WTC11 (cell line): ENCODE measurements at regions not wholly inside any gene's neighbourhood (a gene's known extent, or its start where the extent isn't known, plus 50 kb on each side); places are given as distances from the start of the nearest gene placed in this dataset.

Source experiments
- ATAC-seq: fragments of 200-7000 bp; cut with Tn5 transposase; 2 replicates; pipeline ENCODE4 v1.10.0; 2021; ENCODE audit warnings: mild to moderate bottlenecking, moderate library complexity
- CTCF ChIA-PET: fragments of 300-600 bp; sonication (Branson Sonifier 250); formaldehyde crosslinking; loops from one replicate; lab custom pipeline; 2021; ENCODE audit warnings: antibody characterized with exemption; lab: Charles Lee
- POLR2A ChIA-PET: fragments of 350-600 bp; sonication (Branson Sonifier 250); formaldehyde crosslinking; loops from one replicate; lab custom pipeline; 2021; ENCODE audit warnings: antibody characterized with exemption; lab: Charles Lee
- DNase-seq: peaks from one replicate; pipeline ENCODE4 v3.0.0; 2021; ENCODE audit warnings: low spot score
- H3K27ac Mint-ChIP-seq: 2 replicates; pipeline ENCODE4 v1.8.0; 2021; ENCODE audit warnings: mixed read lengths
- H3K27me3 Mint-ChIP-seq: 2 replicates; pipeline ENCODE4 v1.8.0; 2021; ENCODE audit warnings: low read depth, mild to moderate bottlenecking, moderate library complexity, mixed read lengths
- H3K36me3 Mint-ChIP-seq: 2 replicates; pipeline ENCODE4 v1.8.0; 2021; ENCODE audit warnings: mixed read lengths
- H3K4me1 Mint-ChIP-seq: 2 replicates; pipeline ENCODE4 v1.8.0; 2022; ENCODE audit warnings: mixed read lengths
- H3K4me3 Mint-ChIP-seq: 2 replicates; pipeline ENCODE4 v1.8.0; 2021; ENCODE audit warnings: mild to moderate bottlenecking, moderate library complexity, mixed read lengths
- H3K9me3 Mint-ChIP-seq: 2 replicates; pipeline ENCODE4 v1.8.0; 2021; ENCODE audit warnings: mixed read lengths
- ATF3 ChIP-seq: sonication (generic); formaldehyde crosslinking; conservative IDR thresholded peaks from 2 replicates; pipeline ENCODE4 v1.8.1; 2022; ENCODE audit warnings: mild to moderate bottlenecking, missing genetic modification reagents
- E2F4 ChIP-seq: sonication (generic); formaldehyde crosslinking; IDR thresholded peaks from 2 replicates; pipeline ENCODE4 v1.8.1; 2022; ENCODE audit warnings: low read depth, mild to moderate bottlenecking, moderate library complexity, missing genetic modification reagents, borderline replicate concordance
- ERG ChIP-seq: fragments of 250-450 bp; sonication (Bioruptor Pico); IDR thresholded peaks from 2 replicates; pipeline ENCODE4 v1.8.0; 2021; ENCODE audit warnings: mild to moderate bottlenecking
- FOXP1 ChIP-seq: sonication (generic); formaldehyde crosslinking; IDR thresholded peaks from 2 replicates; pipeline ENCODE4 v1.8.0; 2022; ENCODE audit warnings: missing genetic modification reagents, mild to moderate bottlenecking, moderate library complexity, borderline replicate concordance
- JAZF1 ChIP-seq: fragments of 250-450 bp; sonication (Bioruptor Pico); IDR thresholded peaks from 2 replicates; pipeline ENCODE4 v1.9.0; 2021; ENCODE audit warnings: moderate library complexity, mild to moderate bottlenecking, inconsistent platforms
- KAT7 ChIP-seq: sonication (generic); formaldehyde crosslinking; IDR thresholded peaks from 2 replicates; pipeline ENCODE4 v1.8.1; 2023; ENCODE audit warnings: missing genetic modification reagents, mild to moderate bottlenecking, borderline replicate concordance
- MYBL2 ChIP-seq: sonication (generic); formaldehyde crosslinking; IDR thresholded peaks from 2 replicates; pipeline ENCODE4 v1.8.1; 2023; ENCODE audit warnings: mild to moderate bottlenecking, moderate library complexity, missing genetic modification reagents
- RELA ChIP-seq: sonication (generic); formaldehyde crosslinking; IDR thresholded peaks from 2 replicates; pipeline ENCODE4 v1.8.1; 2022; ENCODE audit warnings: missing genetic modification reagents, mild to moderate bottlenecking, borderline replicate concordance
- TEAD1 ChIP-seq: sonication (generic); formaldehyde crosslinking; IDR thresholded peaks from 2 replicates; pipeline ENCODE4 v1.8.0; 2022; ENCODE audit warnings: mild to moderate bottlenecking, missing genetic modification reagents
- USF2 ChIP-seq: sonication (generic); formaldehyde crosslinking; IDR thresholded peaks from 2 replicates; pipeline ENCODE4 v1.8.1; 2023; ENCODE audit warnings: mild to moderate bottlenecking, missing genetic modification reagents, moderate library complexity
- ZMAT4 ChIP-seq: fragments of 250-450 bp; sonication (Bioruptor Pico); IDR thresholded peaks from 2 replicates; pipeline ENCODE4 v1.9.0; 2021; ENCODE audit warnings: mild to moderate bottlenecking
- ZNF317 ChIP-seq: sonication (generic); formaldehyde crosslinking; IDR thresholded peaks from 2 replicates; pipeline ENCODE4 v1.8.1; 2023; ENCODE audit warnings: low read depth, mild to moderate bottlenecking, moderate library complexity, missing genetic modification reagents, borderline replicate concordance
- TF ChIP-seq, protein P1 (sequence below): sonication (generic); formaldehyde crosslinking; IDR thresholded peaks from 2 replicates; pipeline ENCODE4 v1.8.1; 2023; ENCODE audit warnings: mild to moderate bottlenecking, missing genetic modification reagents
- TF ChIP-seq, protein P2 (sequence below): sonication (generic); formaldehyde crosslinking; IDR thresholded peaks from 2 replicates; pipeline ENCODE4 v1.8.0; 2023; ENCODE audit warnings: missing genetic modification reagents, mild to moderate bottlenecking, borderline replicate concordance
- TF ChIP-seq, protein P3 (sequence below): fragments of 200-600 bp; IDR thresholded peaks from 2 replicates; pipeline ENCODE4 v1.8.0; 2022; ENCODE audit warnings: antibody characterized with exemption
- TF ChIP-seq, protein P4 (sequence below): sonication (generic); formaldehyde crosslinking; IDR thresholded peaks from 2 replicates; pipeline ENCODE4 v1.8.0; 2022; ENCODE audit warnings: mild to moderate bottlenecking, missing genetic modification reagents

GRCh38 chr11:42770444-42771065, 541.2 kb upstream of the API5 start:
- TF ChIP-seq ZMAT4 (CRISPR knock-in tag), result no peak
- TF ChIP-seq KAT7 (CRISPR knock-in tag), result no peak
- no peak for TF ChIP-seq ZNF317 (CRISPR knock-in tag)
- TF ChIP-seq, protein P1, sequence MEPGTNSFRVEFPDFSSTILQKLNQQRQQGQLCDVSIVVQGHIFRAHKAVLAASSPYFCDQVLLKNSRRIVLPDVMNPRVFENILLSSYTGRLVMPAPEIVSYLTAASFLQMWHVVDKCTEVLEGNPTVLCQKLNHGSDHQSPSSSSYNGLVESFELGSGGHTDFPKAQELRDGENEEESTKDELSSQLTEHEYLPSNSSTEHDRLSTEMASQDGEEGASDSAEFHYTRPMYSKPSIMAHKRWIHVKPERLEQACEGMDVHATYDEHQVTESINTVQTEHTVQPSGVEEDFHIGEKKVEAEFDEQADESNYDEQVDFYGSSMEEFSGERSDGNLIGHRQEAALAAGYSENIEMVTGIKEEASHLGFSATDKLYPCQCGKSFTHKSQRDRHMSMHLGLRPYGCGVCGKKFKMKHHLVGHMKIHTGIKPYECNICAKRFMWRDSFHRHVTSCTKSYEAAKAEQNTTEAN, result no peak
- TF ChIP-seq, protein P2, sequence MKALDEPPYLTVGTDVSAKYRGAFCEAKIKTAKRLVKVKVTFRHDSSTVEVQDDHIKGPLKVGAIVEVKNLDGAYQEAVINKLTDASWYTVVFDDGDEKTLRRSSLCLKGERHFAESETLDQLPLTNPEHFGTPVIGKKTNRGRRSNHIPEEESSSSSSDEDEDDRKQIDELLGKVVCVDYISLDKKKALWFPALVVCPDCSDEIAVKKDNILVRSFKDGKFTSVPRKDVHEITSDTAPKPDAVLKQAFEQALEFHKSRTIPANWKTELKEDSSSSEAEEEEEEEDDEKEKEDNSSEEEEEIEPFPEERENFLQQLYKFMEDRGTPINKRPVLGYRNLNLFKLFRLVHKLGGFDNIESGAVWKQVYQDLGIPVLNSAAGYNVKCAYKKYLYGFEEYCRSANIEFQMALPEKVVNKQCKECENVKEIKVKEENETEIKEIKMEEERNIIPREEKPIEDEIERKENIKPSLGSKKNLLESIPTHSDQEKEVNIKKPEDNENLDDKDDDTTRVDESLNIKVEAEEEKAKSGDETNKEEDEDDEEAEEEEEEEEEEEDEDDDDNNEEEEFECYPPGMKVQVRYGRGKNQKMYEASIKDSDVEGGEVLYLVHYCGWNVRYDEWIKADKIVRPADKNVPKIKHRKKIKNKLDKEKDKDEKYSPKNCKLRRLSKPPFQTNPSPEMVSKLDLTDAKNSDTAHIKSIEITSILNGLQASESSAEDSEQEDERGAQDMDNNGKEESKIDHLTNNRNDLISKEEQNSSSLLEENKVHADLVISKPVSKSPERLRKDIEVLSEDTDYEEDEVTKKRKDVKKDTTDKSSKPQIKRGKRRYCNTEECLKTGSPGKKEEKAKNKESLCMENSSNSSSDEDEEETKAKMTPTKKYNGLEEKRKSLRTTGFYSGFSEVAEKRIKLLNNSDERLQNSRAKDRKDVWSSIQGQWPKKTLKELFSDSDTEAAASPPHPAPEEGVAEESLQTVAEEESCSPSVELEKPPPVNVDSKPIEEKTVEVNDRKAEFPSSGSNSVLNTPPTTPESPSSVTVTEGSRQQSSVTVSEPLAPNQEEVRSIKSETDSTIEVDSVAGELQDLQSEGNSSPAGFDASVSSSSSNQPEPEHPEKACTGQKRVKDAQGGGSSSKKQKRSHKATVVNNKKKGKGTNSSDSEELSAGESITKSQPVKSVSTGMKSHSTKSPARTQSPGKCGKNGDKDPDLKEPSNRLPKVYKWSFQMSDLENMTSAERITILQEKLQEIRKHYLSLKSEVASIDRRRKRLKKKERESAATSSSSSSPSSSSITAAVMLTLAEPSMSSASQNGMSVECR (CRISPR knock-in tag), result no peak
- TF ChIP-seq FOXP1, result no peak
- TF ChIP-seq, protein P3, sequence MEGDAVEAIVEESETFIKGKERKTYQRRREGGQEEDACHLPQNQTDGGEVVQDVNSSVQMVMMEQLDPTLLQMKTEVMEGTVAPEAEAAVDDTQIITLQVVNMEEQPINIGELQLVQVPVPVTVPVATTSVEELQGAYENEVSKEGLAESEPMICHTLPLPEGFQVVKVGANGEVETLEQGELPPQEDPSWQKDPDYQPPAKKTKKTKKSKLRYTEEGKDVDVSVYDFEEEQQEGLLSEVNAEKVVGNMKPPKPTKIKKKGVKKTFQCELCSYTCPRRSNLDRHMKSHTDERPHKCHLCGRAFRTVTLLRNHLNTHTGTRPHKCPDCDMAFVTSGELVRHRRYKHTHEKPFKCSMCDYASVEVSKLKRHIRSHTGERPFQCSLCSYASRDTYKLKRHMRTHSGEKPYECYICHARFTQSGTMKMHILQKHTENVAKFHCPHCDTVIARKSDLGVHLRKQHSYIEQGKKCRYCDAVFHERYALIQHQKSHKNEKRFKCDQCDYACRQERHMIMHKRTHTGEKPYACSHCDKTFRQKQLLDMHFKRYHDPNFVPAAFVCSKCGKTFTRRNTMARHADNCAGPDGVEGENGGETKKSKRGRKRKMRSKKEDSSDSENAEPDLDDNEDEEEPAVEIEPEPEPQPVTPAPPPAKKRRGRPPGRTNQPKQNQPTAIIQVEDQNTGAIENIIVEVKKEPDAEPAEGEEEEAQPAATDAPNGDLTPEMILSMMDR, result peak; percentile 45; the same call in 1 of the 2 replicates
- TF ChIP-seq, all 79 proteins: peak for 1
- peak; percentile 79 for ATAC-seq
- H3K9me3 Mint-ChIP-seq, result no peaks in the 10 kb centered on the region

DNA sequence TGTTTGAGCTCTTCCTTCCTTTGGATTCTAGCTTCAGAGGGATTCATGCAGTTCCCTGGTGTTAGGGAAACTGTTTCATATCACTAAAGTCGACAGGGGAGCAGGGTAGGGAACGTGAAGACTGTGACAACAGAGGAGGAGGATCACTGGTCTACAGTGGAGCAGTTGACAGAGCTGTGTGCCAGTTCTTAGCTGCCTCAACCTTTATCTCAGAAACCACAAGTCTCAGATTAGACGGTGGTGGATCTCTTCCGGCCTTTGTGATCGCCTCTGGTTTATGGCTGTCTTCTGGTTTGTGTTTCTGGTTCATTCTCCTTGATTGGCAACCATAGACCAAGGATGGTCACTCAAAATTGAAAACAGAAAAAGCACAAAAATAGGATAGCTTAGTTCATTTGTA, 538.9 kb upstream of the API5 start:
- H3K27me3 Mint-ChIP-seq, result no peaks in the 10 kb centered on the region; the same call in 1 of the 2 replicates
- no peaks in the 10 kb centered on the region for H3K9me3 Mint-ChIP-seq
- no peak for ATAC-seq
- peak overlapping the region; percentile 4; the same call in 1 of the 2 replicates for H3K27ac Mint-ChIP-seq
- TF ChIP-seq ERG (CRISPR knock-in tag) (no peak), JAZF1 (CRISPR knock-in tag) (no peak), RELA (CRISPR knock-in tag) (no peak)
- ChIA-PET POLR2A (no interaction called here), CTCF (interaction anchor here (1.1 to 1.7 kb wide), 3 partner anchors 358 to 509 kb away, joined by 3 to 6 read pairs (median 5); no protein-coding TSS in a partner anchor)
- no peaks in the 10 kb centered on the region for H3K36me3 Mint-ChIP-seq
- no peaks in the 10 kb centered on the region for H3K4me1 Mint-ChIP-seq
- H3K4me3 Mint-ChIP-seq, result no peak overlapping the region
- DNase-seq, result no peak

More at GRCh38 chr11:42770444-42771065, 541.2 kb upstream of the API5 start:
- H3K27me3 Mint-ChIP-seq, result no peaks in the 10 kb centered on the region; the same call in 1 of the 2 replicates
- H3K4me3 Mint-ChIP-seq, result no peak overlapping the region
- POLR2A ChIA-PET, result no interaction called here
- no peak overlapping the region for H3K27ac Mint-ChIP-seq
- peak; percentile 33 for DNase-seq
- CTCF ChIA-PET, result interaction anchor here (0.6 to 1.0 kb wide), 8 partner anchors 10 to 514 kb away, joined by 3 to 15 read pairs (median 4); no protein-coding TSS in a partner anchor
- H3K4me1 Mint-ChIP-seq, result no peaks in the 10 kb centered on the region
- H3K36me3 Mint-ChIP-seq, result no peaks in the 10 kb centered on the region

DNA sequence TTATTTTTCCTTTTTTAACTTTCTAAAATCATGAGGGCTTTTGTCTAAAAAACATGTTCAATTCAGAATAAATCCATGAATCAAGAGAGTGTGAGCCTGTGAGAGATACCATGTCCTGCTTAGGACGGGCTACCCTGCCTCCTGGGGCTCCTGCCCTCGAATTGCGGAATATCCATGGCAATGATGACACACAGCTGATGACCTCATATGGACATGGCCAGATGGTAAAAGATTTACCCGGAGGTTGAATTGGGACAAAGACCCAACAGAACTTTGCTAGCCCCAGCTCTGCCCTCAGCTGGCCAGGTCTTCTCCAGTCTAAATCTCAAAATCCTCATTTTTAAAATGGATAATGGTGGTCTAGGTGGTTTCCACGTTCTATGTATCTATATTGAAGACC, 538.1 kb upstream of the API5 start:
- no peak overlapping the region for H3K4me3 Mint-ChIP-seq
- ATAC-seq, result no peak
- H3K9me3 Mint-ChIP-seq, result no peaks in the 10 kb centered on the region
- no peaks in the 10 kb centered on the region for H3K4me1 Mint-ChIP-seq
- ChIA-PET POLR2A (no interaction called here), CTCF (interaction anchor here (1.2 kb wide), 1 partner anchor 509 kb away, joined by 3 read pairs; no protein-coding TSS in a partner anchor)
- H3K36me3 Mint-ChIP-seq, result no peaks in the 10 kb centered on the region
- H3K27ac Mint-ChIP-seq, result no peak overlapping the region
- no peak for DNase-seq
- no peaks in the 10 kb centered on the region; the same call in 1 of the 2 replicates for H3K27me3 Mint-ChIP-seq
- no peak for TF ChIP-seq USF2 (CRISPR knock-in tag)
- TF ChIP-seq MYBL2, result no peak
- no peak for TF ChIP-seq ATF3 (CRISPR knock-in tag)
- TF ChIP-seq E2F4 (CRISPR knock-in tag), result no peak
- no peak for TF ChIP-seq TEAD1 (CRISPR knock-in tag)
- TF ChIP-seq, protein P4, sequence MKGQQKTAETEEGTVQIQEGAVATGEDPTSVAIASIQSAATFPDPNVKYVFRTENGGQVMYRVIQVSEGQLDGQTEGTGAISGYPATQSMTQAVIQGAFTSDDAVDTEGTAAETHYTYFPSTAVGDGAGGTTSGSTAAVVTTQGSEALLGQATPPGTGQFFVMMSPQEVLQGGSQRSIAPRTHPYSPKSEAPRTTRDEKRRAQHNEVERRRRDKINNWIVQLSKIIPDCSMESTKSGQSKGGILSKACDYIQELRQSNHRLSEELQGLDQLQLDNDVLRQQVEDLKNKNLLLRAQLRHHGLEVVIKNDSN, result no peak
